CD14-positive monocyte (primary cell): ENCODE measurements at regions not wholly inside any gene's neighbourhood (a gene's known extent, or its start where the extent isn't known, plus 50 kb on each side); places are given as distances from the start of the nearest gene placed in this dataset.

Source experiments
- DNase-seq, 3 donors: peaks; one replicate each; pipeline ENCODE4 v3.0.0-alpha.2; 2011 to 2022
- H2AFZ ChIP-seq: 2 replicates; pipeline ENCODE4 v1.6.0; 2012; ENCODE audit warnings: mild to moderate bottlenecking, low read depth, low read length, inconsistent platforms; ENCODE audit not compliant: insufficient read depth, poor library complexity, severe bottlenecking
- H3K27ac ChIP-seq, 2 donors: 1 replicate in 1 of 2; 2 replicates in 1 of 2; pipeline ENCODE4 v1.5.1; 2012 to 2013; ENCODE audit warnings: low read length in 2 of 2, control low read depth in 1 of 2, inconsistent platforms in 1 of 2, low read depth in 1 of 2, mild to moderate bottlenecking in 1 of 2
- H3K27me3 ChIP-seq, 2 donors: one replicate each; pipeline versions ENCODE4 v1.6.0 to v1.6.1; 2011 to 2013; ENCODE audit warnings: low read length in 2 of 2; ENCODE audit not compliant: control insufficient read depth in 2 of 2, insufficient read depth in 2 of 2
- H3K36me3 ChIP-seq, 2 donors: replicated peaks in 1 of 2; 1 replicate in 1 of 2; 2 replicates in 1 of 2; pipeline versions ENCODE4 v1.5.1 to v1.6.1; 2012 to 2013; ENCODE audit warnings: low read length in 2 of 2, control low read depth in 1 of 2, inconsistent platforms in 1 of 2, mild to moderate bottlenecking in 1 of 2; ENCODE audit not compliant: insufficient read depth in 2 of 2, control insufficient read depth in 1 of 2
- H3K4me1 ChIP-seq, 2 donors: 1 replicate in 1 of 2; 2 replicates in 1 of 2; pipeline versions ENCODE4 v1.5.1 to v1.6.1; 2012 to 2013; ENCODE audit warnings: low read length in 2 of 2, control low read depth in 1 of 2, inconsistent platforms in 1 of 2, mild to moderate bottlenecking in 1 of 2, moderate library complexity in 1 of 2; ENCODE audit not compliant: insufficient read depth in 2 of 2, control insufficient read depth in 1 of 2
- H3K4me2 ChIP-seq: replicated peaks from 2 replicates; pipeline ENCODE3; 2012; ENCODE audit warnings: low read length, moderate library complexity, mild to moderate bottlenecking; ENCODE audit not compliant: poor library complexity, severe bottlenecking; ENCODE audit errors: extremely low read depth
- H3K4me3 ChIP-seq, 3 experiments: fragments of 200-600 bp in 1 of 3; sonication (generic) in 1 of 3; replicated peaks in 1 of 3; 1 replicate in 2 of 3; 2 replicates in 1 of 3; pipeline ENCODE4 v1.5.1; 2011 to 2013; ENCODE audit warnings: low read length in 3 of 3, mild to moderate bottlenecking in 3 of 3, control low read depth in 2 of 3, low read depth in 2 of 3, inconsistent platforms in 1 of 3, moderate library complexity in 1 of 3
- H3K79me2 ChIP-seq: 2 replicates; pipeline ENCODE4 v1.6.0; 2012; ENCODE audit warnings: mild to moderate bottlenecking, control low read depth, inconsistent platforms, low read length, moderate library complexity; ENCODE audit not compliant: insufficient read depth
- H3K9ac ChIP-seq: 2 replicates; pipeline ENCODE4 v1.6.0; 2017; ENCODE audit warnings: low read length, mild to moderate bottlenecking; ENCODE audit not compliant: insufficient read depth, poor library complexity, severe bottlenecking
- H3K9me3 ChIP-seq, 2 donors: replicated peaks in 1 of 2; 1 replicate in 1 of 2; 2 replicates in 1 of 2; pipeline versions ENCODE4 v1.5.1 to v1.6.1; 2012 to 2013; ENCODE audit warnings: low read length in 2 of 2, control low read depth in 1 of 2; ENCODE audit not compliant: control insufficient read depth in 1 of 2, insufficient read depth in 1 of 2
- H4K20me1 ChIP-seq: 2 replicates; pipeline ENCODE4 v1.6.0; 2012; ENCODE audit warnings: mild to moderate bottlenecking, low read length, control low read depth, moderate library complexity; ENCODE audit not compliant: insufficient read depth
- H3K27ac Mint-ChIP-seq, 7 donors: one replicate each; pipeline ENCODE4 v1.8.0; 2020; ENCODE audit warnings: mild to moderate bottlenecking in 7 of 7, mixed read lengths in 7 of 7, moderate library complexity in 6 of 7, inconsistent platforms in 2 of 7
- H3K27me3 Mint-ChIP-seq, 3 donors: one replicate each; pipeline ENCODE4 v1.8.0; 2021 to 2022; ENCODE audit warnings: low read depth in 3 of 3, mild to moderate bottlenecking in 3 of 3, mixed read lengths in 3 of 3, moderate library complexity in 3 of 3, inconsistent platforms in 1 of 3
- H3K36me3 Mint-ChIP-seq, 2 donors: one replicate each; pipeline ENCODE4 v1.8.0; 2020; ENCODE audit warnings: mixed read lengths in 2 of 2, inconsistent platforms in 1 of 2, mild to moderate bottlenecking in 1 of 2
- H3K4me1 Mint-ChIP-seq: one replicate; pipeline ENCODE4 v1.8.0; 2020; ENCODE audit warnings: mild to moderate bottlenecking, mixed read lengths
- H3K4me3 Mint-ChIP-seq, 2 donors: one replicate each; pipeline ENCODE4 v1.8.0; 2020; ENCODE audit warnings: mild to moderate bottlenecking in 2 of 2, mixed read lengths in 2 of 2, moderate library complexity in 1 of 2
- H3K9me3 Mint-ChIP-seq, 7 donors: one replicate each; pipeline ENCODE4 v1.8.0; 2020 to 2022; ENCODE audit warnings: mixed read lengths in 7 of 7, mild to moderate bottlenecking in 6 of 7, moderate library complexity in 6 of 7, inconsistent platforms in 2 of 7
- CTCF ChIP-seq: fragments of 200-600 bp; IDR thresholded peaks from one replicate; pipeline ENCODE4 v1.8.0; 2022; ENCODE audit warnings: antibody characterized with exemption, mild to moderate bottlenecking
- intact Hi-C, 2 donors: fragments of 100-400 bp; cut with micrococcal nuclease; formaldehyde crosslinking; loops; one replicate each; pipeline versions ENCODE4 v1.15.0 to v1.15.1; 2023

DNA sequence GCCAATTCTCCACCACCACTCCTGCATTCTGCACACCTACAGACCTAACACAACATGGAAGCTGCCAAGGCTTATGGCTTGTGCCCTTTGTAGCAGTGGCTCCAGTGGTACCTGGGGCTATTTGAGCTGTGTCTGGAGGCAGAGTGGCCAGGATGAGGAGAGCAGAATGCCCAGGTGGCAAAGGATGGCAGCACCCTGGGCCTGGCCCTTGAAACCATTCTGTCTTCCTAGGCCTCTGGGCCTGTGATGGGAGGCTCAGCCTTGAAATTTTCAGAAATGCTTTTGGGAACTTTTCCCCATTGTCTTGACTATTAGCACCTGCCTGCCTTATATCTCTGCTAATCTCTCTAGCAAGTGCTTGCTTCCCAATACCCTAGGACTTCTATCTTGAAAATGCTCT, 241.7 kb downstream of the TMEM167A start:
- peaks cover 0 to 4% (median 0%) of the 10 kb centered on the region in 3 donors for H3K27me3 Mint-ChIP-seq
- Histone ChIP-seq H3K36me3 (no peaks in the 10 kb centered on the region), H3K27ac (no peak overlapping the region), H3K27me3 (no peaks in the 10 kb centered on the region), H3K4me1 (no peaks in the 10 kb centered on the region), H3K4me2 (no peak overlapping the region), H2AFZ (no peak overlapping the region), H3K9ac (no peak overlapping the region), H3K4me3 (no peak overlapping the region), H3K79me2 (no peaks in the 10 kb centered on the region), H4K20me1 (no peaks in the 10 kb centered on the region), H3K9me3 (peaks cover 9 to 11% of the 10 kb centered on the region in 2 donors)
- DNase-seq, result no peak
- intact Hi-C loops, result no loop called here
- TF ChIP-seq CTCF, result no peak
- no peaks in the 10 kb centered on the region for H3K36me3 Mint-ChIP-seq
- H3K4me1 Mint-ChIP-seq, result no peaks in the 10 kb centered on the region
- H3K9me3 Mint-ChIP-seq, result peaks cover 12 to 18% (median 17%) of the 10 kb centered on the region in 7 donors
- H3K4me3 Mint-ChIP-seq, result no peak overlapping the region
- no peak overlapping the region for H3K27ac Mint-ChIP-seq

DNA sequence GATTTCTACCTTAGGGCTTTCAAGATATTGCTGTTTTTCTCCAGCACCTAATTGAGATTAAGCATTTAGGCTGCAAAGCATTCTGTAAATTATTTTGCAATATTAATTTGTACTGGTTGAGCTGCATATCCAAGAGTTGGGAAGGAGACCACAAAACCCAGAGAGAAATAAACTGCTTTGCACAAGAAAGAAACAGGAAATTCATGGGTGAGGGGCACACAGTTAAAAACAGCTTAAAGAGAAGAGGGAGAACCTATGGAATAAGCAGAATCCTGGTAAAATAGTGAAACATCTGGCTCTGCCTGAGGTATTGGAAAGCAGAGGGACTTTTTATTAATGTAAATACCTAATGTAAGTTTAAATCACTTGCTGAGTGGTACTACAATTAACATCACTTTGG, 243.0 kb downstream of the TMEM167A start:
- Histone ChIP-seq H3K27ac (no peak overlapping the region), H3K4me3 (no peak overlapping the region), H4K20me1 (no peaks in the 10 kb centered on the region), H3K9me3 (peaks cover 9 to 11% of the 10 kb centered on the region in 2 donors), H3K27me3 (no peaks in the 10 kb centered on the region), H2AFZ (no peak overlapping the region), H3K9ac (no peak overlapping the region), H3K4me1 (no peaks in the 10 kb centered on the region), H3K79me2 (no peaks in the 10 kb centered on the region), H3K4me2 (no peak overlapping the region), H3K36me3 (no peaks in the 10 kb centered on the region)
- H3K4me3 Mint-ChIP-seq, result no peak overlapping the region
- peaks cover 0 to 4% (median 0%) of the 10 kb centered on the region in 3 donors for H3K27me3 Mint-ChIP-seq
- H3K27ac Mint-ChIP-seq, result no peak overlapping the region
- TF ChIP-seq CTCF, result no peak
- intact Hi-C loops, result no loop called here
- no peaks in the 10 kb centered on the region for H3K4me1 Mint-ChIP-seq
- H3K36me3 Mint-ChIP-seq, result no peaks in the 10 kb centered on the region
- no peak for DNase-seq
- peaks cover 12 to 18% (median 15%) of the 10 kb centered on the region in 7 donors for H3K9me3 Mint-ChIP-seq
